ENCODE measurements at regions not wholly inside any gene's neighbourhood (a gene's known extent, or its start where the extent isn't known, plus 50 kb on each side); places are given as distances from the start of the nearest gene placed in this dataset.
A peak's percentile ranks its signal among the peaks of the same experiment; 100 is the strongest.
"Not testable (repeated sequence)": the region's sequence is repeated elsewhere in the genome, so short reads cannot be mapped to it uniquely, and the experiment has no call there.

DNA sequence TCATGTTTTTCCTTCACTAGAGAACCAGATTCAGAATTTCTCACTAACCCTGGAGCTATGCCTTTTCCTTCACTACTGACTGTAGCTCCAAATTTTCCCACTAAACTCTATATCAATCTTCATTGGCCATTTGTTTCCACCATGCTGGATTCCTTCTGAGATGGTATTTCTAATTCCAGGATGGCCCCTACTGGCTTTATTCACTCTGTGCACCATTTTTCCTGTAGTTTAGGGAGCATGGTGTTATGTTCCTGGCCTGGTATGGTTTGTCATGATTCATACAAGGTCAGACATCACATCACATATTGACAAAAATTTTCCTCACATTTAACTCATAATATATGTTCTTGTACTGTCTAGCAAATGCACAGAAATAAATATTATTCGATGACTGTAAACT, 229.2 kb upstream of the TFPI start:
- no peak for DNase-seq (ENCODE audit: low read depth)

DNA sequence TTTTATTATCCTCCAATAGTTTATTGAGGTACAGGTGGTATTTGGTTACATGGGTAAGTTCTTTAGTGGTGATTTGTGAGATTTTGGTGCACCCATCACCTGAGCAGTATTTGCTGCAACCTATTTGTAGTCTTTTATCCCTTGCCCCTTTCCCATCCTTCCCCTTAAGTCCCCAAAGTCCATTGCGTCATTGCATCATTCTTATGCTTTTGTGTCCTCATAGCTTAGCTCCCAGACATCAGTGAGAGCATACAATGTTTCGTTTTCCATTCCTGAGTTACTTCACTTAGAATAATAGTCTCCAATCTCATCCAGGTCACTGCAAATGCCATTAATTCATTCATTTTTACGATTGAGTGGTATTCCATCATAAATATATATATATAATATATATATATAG, 229.9 kb upstream of the TFPI start:
- DNase-seq (ENCODE audit: low read depth): not testable (repeated sequence)

DNA sequence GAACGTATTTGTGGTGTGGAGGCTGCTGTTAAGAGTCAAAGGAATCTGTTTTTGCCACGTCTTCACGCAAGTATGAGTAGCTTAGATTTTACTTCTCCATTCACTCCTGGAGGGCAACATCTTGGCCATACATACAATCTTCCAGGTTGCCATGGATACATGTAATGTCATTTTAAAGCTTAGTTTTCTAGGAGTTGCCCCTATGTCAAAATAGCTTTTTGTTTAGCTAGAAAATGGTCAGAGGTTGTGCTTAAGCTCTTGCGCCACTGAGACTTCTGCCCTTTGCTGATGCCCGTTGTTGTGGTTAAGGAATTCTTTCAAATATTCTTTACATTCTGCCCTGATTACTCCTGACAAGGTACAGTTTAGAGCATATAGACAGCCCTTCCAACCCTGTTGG, 245.4 kb upstream of the TFPI start:
- DNase-seq (ENCODE audit: low read depth): no peak

DNA sequence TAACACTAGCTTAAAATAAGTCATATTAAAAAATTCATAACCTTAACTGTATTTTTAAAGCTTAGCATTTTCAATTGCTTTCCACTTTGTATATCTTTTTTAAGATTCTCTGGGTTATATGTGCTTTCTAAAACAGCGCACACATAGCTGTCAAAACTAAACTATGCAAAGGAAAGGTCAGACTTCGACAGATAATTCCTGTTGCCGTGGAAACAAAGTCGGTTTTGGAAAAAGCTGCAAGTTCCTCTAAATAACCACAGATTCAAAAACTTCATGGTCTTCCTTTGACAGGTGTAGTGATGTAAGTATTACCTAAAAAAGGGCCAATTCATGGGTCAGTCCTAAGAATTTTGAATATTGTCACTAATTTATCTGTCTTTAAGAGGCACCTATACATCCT, 249.6 kb upstream of the TFPI start:
- DNase-seq (ENCODE audit: low read depth): no peak

DNA sequence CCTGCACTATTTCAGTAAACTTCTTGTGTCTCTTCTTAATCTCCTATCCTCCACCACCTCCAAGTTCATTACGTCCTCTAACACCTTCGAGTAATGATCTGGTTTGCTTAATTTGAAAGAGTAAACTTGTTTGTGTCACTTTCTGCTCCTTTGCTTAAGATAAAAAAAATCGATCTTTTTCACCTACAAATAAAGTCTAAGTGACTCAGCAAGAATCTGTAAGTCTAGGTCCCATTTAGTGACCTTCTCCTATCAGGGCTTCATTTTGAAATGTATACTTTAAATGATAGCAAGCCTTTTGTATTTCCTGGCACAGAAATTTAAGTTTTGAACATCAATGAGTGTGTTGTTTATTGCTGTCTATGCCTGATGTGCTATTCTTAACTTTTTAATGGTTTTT, 260.9 kb upstream of the TFPI start:
- no peak for DNase-seq (ENCODE audit: low read depth)

DNA sequence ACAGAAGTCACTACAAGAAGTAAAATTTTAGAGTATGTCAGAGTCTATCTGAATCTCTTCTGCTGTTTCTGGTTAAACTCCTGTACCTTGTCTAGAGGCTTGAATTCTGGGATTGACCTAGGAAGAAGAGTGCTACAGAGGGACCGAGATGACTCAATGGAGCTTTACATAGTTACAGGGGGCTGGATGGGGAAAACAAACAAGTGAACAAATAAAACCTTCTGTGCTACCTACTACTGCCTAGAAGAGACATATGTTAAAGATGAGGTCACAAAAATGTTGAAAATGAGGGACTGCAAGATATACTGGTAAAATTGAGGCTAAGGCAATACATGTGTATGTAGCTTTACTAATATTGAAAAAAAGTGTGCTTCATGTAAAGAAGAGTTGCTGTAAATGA, 265.4 kb upstream of the TFPI start:
- no peak for DNase-seq (ENCODE audit: low read depth)

DNA sequence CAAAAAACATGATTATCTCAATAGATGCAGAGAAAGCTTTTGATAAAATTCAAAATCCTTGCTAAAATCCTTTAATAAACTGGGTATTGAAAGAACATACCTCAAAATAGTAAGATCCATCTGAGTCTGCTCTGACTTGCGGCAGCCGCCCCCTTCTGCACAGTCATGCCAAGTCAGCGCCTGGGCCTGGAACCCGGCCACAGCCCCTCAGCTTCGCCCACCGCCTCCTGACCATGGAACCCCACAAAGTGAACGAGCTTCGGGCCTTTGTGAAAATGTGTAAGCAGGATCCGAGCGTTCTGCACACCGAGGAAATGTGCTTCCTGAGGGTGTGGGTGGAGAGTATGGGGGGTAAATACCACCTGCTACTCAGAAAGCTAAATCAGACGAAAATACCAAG, 270.9 kb upstream of the TFPI start:
- DNase-seq (ENCODE audit: low read depth): no peak

DNA sequence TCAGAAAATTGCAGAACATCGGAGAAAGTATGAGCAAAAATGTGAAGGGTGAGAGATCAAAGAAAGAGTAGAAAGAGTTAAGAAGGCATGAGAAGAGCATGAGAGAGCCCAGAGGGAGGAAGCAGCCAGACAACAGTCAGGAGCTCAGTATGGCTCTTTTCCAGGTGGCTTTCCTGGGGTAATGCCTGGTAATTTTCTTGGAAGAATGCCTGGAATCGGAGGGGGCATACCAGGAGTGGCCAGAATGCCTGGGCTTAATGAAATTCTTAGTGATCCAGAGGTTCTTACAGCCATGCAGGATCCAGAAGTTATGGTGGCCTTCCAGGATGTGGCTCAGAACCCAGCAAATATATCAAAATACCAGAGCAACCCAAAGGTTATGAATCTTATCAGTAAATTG, 271.8 kb upstream of the TFPI start:
- DNase-seq (ENCODE audit: low read depth): no peak

DNA sequence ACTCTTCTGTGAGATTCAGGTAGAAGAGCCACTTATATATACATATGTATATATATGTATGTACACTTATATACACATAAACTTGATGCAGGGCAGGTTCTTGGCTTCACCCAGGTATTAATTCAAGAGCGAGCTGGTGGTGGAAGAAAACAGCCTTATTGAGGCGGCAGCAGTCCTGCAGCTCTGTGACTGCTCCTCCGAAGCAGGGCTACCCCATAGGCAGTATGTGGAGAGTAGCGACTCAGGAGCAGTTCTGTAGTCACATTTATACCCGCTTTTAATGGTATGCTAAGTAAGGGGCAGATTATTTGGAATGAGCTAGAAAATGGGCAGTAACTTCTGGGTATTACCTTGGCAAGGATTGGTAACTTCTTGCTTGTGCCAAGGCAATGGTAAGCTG, 280.6 kb upstream of the TFPI start:
- no peak for DNase-seq (ENCODE audit: low read depth)

DNA sequence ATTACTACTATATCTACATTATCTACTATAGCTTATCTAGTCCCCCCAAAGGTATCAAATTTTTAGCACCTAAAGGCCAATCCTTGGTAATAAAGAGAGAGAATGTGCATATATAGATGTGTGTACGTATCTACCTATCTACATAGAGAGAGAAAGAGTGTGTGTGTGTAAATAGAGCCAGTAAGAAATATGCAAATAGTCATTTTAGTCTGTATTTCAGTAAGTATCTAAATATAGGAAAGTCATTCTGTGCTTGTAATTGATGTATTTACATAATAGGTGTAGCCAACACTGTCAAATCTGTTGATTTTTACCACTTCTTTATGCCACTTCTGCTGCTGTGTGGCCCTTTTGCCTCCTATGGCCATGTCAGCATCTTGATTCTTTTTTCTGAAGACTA, 284.5 kb upstream of the TFPI start:
- DNase-seq (ENCODE audit: low read depth): no peak

DNA sequence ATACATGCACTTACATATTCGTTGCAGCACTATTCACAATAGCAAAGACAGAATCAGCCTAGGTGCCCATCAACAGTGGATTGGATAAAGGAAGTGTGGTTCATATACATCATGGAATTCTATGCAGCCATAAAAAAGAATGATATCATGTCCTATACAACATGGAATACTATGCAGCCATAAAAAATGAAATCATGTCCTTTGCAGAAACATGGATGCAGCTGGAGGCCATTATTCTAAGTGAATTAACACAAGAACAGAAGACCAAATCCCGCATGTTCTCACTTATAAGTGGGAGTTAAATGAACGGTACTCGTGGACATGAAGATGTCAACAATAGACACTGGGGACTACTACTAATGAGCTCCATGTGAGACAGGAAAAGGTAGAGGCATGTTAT, 288.1 kb upstream of the TFPI start:
- DNase-seq (ENCODE audit: low read depth): no peak

DNA sequence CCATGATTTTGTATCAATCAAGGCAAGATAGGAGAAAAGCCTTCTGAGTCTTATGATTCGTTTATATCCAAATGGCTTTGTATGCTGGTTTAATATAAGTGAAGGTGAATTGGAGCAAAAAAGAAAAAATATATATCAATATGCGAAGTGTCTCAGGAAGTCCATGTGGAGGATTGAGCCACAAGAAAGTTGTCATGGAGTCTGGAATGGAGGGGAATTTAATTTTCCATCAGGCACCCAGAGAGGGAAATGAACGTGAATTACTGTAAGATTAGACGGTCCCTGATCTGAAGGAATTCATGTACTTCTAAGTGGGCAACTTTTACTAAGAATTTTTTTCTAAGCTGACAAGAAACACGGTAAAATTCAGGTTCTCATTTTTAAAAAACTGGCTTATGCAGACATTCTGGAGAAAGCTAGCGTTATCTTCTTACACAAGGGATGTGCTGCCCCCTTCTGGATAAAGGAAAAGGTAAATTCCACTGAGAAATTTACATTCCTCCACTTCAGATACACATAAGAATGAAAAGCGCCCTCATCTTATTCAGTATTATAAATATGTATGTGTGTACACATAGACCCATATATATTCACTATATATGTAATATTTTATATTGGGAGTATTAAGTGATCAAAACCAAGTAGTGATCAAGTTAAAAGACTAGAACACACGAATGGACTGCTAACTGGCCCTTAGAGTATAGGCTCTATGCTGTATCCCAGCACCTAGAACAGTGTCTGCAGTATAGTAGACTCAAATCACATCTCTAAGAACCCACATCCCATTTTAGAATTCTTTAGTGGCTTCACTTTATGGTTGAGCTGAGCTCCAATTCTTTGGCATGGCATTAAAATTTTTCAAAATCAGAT, 289.0 kb upstream of the TFPI start:
- DNase-seq (ENCODE audit: low read depth): peak; percentile 81

DNA sequence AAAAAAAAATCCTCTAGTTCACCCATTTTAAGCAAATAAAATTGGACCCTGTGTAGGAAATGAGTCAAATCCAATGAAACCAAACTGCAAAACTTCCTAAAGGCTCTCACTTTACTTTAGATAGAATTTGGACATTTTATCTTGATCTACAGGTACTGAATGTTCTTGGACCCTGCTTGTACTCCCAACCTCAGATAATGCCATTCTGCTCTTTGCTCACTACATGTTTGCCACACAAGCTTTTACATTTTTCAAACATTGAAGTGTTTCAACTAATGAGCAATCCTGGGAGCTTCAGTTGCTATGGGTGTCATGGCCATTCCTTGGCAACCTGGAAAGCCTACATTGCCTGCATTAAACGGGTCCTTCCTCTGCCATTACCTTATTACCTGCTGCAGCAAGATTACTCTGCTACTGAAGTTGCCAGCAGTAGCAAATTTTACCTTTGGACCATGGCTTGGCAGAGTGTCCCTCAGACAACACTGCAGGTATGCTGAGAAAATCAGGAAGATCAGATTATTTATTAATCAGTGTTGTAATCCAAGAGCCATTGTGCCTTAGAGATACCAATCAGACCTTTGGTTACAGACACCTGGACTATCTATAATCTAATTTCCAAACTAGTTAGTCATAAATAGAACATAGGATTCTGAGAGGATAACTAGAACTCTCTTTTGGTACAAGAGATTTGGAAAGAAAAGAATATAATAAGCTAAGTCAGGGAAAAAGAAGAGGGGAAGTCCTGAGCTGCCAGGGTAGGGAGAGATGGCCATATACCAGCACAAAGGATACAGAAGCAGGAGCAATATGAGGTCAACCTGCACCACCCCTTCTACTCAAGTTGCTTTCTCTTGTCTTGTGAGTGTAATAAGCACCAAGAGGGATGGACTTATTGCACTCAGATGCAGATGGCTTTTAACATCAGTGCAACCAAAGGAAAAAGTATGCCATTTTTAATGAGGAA, 293.3 kb upstream of the TFPI start:
- DNase-seq (ENCODE audit: low read depth): no peak

DNA sequence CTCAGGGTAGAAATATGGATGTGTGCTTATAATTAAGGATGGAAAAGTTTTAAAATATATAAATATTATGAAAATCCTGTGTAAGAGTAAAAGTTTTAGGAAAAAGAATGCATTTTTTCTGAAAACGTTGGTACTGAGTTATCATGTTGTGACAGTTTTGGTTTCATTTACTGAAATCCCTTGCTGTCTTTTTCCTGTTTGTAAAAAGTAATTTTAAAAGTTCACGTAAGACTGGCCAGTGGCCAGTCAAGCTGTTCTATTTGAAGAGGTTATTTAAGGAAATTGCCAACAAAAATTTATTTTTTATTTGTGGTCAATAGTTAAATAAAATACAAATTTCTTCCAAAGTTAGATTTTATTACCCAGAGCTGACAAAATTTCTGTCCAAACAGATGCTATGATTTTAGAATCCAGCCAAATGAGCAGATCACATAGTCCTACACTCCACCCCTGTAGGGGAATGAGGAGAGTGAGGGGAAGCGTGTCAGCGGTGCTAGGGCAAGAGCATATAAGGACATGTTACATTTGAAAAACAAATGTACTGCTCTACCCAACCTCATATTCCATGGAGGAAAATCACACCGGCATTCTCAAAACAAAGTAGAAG, 297.8 kb upstream of the TFPI start:
- DNase-seq (ENCODE audit: low read depth): no peak

DNA sequence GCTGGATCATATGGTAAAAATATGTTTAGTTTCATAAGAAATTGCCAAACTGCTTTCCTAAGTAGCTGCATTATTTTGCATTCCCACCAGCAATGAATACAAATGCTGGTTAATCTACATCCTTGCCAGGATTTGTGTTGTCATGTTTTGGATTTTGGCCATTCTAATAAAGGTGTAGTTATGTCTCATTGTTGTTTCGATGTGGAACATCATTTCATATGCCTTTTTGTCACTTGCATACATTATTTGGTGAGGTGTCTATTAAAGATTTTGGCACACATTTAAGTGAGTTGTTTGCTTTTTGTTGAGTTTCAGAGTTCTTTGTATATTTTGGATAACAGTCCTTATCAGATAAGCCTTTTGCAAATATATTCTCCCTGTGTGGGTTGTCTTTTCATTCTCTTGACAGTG, 299.2 kb upstream of the TFPI start:
- no peak for DNase-seq (ENCODE audit: low read depth)

DNA sequence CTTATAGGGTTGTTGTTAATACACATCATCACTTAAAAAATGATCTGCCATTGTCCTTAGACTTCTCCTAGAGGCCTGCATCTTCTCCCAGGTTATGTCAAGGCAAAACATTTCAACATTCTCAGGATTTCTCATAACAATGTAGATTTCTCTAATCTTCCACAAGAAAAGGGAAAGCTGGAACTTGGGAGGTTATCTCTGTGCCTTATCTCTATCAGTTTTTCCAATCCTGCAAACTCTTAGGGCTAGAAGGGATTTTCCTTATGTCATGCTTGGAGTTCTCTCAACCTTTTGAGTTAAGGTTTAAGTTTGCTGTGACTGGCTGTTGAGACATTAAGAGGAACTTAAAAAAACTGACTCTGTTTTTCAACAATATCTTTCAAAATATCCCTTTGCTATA, 300.6 kb upstream of the TFPI start:
- DNase-seq (ENCODE audit: low read depth): no peak

DNA sequence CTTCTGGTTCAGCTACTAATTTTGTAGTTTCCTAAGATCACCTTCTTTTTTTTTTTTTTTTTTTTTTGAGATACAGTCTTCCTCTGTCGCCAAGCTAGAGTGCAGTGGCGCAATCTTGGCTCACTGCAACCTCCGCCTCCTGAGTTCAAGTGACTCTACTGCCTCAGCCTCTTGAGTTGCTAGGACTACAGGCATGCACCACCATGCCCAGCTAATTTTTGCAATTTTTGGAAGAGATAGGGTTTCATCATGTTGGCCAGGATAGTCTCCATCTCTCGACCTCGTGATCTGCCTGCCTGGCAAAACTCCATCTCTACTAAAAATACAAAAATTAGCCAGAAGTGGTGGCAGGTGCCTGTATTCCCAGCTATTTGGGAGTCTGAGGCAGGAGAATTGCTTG, 301.5 kb upstream of the TFPI start:
- no peak for DNase-seq (ENCODE audit: low read depth)

DNA sequence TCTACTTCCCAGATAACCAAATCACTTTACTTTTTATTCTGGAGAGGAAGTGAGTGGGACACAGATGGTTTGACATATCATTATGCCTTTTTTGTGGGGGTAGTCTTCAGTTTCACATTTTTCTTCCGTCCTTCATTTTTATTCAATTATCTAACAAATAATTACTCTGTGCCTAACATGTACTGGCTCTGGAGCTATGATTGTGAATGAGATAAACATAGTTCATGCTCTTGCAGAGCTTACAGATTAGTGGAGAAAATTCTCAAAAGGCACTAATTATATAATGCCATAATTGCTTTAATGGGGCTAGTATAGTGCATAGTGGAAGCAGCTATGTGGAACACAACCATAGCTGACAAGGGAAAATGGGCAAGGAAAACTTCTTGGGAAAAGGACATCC, 303.6 kb upstream of the TFPI start:
- DNase-seq (ENCODE audit: low read depth): no peak

DNA sequence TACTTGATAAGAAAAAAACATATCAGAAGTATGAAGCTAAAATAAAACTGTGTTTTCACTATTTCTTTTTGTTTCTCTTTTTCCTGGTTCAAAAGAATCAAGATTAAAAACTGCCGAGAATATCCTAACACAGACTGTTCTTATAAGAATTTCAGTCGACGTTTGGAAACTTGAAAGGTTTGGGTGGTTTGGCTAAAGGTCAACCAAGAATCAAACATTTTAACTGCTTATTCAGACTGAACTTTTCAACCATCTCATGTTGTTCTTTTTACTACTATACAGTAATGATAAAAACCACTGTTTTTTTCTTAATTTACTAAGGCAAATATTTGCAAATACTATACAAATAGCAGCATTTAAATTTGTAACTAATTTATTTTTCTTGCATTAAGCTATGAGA, 308.5 kb upstream of the TFPI start:
- DNase-seq (ENCODE audit: low read depth): no peak

DNA sequence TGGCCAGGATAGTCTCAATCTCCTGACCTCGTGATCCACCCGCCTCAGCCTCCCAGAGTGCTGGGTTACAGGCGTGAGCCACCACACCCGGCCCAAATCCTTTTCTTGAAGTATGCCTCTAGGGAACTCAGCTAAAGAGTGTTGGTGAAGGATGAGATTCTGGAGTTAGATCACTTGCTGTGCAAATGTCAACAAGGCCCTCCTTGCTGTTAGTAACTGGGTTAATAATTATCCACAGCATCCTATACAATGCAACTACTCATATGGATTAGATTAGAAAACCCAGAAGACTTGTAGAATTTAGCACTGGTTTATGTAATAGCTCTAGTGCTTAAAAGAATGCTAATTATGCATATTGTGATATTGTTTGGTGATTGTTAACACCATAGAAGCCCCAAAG, 310.8 kb upstream of the TFPI start:
- no peak for DNase-seq (ENCODE audit: low read depth)

DNA sequence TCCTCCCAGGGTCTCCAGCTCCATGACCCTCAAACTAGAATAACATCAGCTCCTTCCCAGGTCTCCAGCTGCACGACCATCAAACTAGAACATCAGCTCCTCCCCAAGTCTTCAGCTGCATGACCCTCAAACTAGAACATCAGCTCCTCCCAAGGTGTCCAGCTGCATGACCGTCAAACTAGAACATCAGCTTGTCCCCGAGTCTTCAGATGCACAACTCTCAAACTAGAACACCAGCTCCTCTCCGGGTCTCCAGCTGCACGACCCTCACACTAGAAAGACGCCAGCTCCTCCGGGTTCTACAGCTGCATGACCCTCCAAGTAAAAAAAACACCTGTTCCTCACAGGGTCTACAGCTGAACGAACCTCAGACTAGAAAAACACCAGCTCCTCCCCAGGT, 312.9 kb upstream of the TFPI start:
- no peak for DNase-seq (ENCODE audit: low read depth)

DNA sequence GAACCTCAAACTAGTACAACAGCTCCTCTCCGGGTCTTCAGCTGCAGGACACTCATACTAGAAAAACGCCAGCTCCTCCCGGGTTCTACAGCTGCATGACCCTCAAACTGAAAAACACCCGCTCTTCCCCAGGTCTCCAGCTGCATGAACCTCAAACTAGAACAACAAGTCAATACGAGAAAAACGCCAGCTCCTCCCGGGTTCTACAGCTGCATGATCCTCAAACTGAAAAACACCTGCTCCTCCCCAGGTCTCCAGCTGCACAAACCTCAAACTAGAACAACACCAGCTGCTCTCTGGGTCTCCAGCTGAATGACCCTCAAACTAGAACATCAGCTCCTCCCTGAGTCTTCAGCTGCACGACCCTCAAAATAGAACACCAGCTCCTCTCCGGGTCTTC, 315.0 kb upstream of the TFPI start:
- no peak for DNase-seq (ENCODE audit: low read depth)

DNA sequence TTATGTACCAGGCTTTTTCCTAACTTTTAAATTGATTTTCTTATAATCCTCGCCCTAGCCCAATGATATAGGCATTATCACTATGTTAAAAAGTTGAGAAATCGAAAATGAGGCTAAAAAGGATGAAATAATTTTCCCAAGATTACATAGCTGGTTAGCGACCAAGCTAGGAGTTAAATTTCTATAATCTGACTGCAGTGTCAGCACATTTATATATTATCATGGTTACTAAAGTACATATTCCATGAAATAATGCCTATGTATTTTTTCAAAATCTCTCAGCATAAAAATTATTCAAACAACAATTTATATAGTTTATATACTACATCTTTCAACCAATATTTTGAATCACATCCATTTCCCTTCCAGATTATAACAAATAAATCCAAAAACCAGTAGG, 317.3 kb upstream of the TFPI start:
- no peak for DNase-seq (ENCODE audit: low read depth)

Data from iris pigment epithelial cell (primary cell).